Panc1 (cell line): ENCODE measurements at regions not wholly inside any gene's neighbourhood (a gene's known extent, or its start where the extent isn't known, plus 50 kb on each side); places are given as distances from the start of the nearest gene placed in this dataset.

Source experiments
- ATAC-seq: fragments of 200-7000 bp; cut with Tn5 transposase; 2 replicates; pipeline ENCODE4 v1.9.1; 2020; ENCODE audit warnings: mild to moderate bottlenecking, moderate library complexity
- BruUV-seq: library from RNA; stranded (reverse); fragments of 400-500 nt; replicated peaks from 2 replicates; lab custom pipeline; 2021; lab: Mats Ljungman, UMichigan
- CTCF ChIA-PET: fragments of 300-600 bp; sonication (Branson Sonifier 250); formaldehyde crosslinking; loops from one replicate; lab custom pipeline; 2022; ENCODE audit warnings: antibody characterized with exemption; lab: Charles Lee
- POLR2A ChIA-PET: fragments of 300-600 bp; sonication (Branson Sonifier 250); formaldehyde crosslinking; loops from one replicate; lab custom pipeline; 2022; ENCODE audit warnings: antibody characterized with exemption; lab: Charles Lee
- DNase-seq: peaks from one replicate; pipeline ENCODE4 v3.0.0-alpha.2; 2010; ENCODE audit warnings: low read depth, low spot score
- H3K27ac ChIP-seq: 2 replicates; pipeline ENCODE4 v1.5.1; 2011; ENCODE audit warnings: mild to moderate bottlenecking, low read length, inconsistent platforms
- H3K27me3 ChIP-seq: fragments of 200-500 bp; sonication (Bioruptor generic); 2 replicates; pipeline ENCODE4 v1.6.0; 2014; ENCODE audit warnings: low read length, inconsistent platforms; ENCODE audit not compliant: control insufficient read depth, insufficient read depth
- H3K36me3 ChIP-seq: fragments of 200-500 bp; sonication (Bioruptor generic); 2 replicates; pipeline ENCODE4 v1.5.1; 2014; ENCODE audit warnings: inconsistent platforms, mild to moderate bottlenecking, low read length, moderate library complexity; ENCODE audit not compliant: control insufficient read depth, insufficient read depth
- H3K4me1 ChIP-seq: 2 replicates; pipeline ENCODE4 v1.5.1; 2011; ENCODE audit warnings: inconsistent platforms, mild to moderate bottlenecking, low read length, moderate library complexity; ENCODE audit not compliant: control insufficient read depth, insufficient read depth
- H3K4me3 ChIP-seq, 2 experiments: 2 replicates each; pipeline ENCODE4 v1.5.1; 2011 to 2012; ENCODE audit warnings: low read depth in 2 of 2, low read length in 2 of 2, mild to moderate bottlenecking in 2 of 2, inconsistent platforms in 1 of 2, moderate library complexity in 1 of 2
- H3K9me3 ChIP-seq: fragments of 200-500 bp; sonication (Bioruptor generic); 2 replicates; pipeline ENCODE4 v1.5.1; 2014; ENCODE audit warnings: low read depth, mild to moderate bottlenecking, inconsistent platforms, low read length, moderate library complexity; ENCODE audit not compliant: control insufficient read depth, insufficient read depth
- CTCF ChIP-seq: fragments of 450-650 bp; IDR thresholded peaks from 2 replicates; pipeline ENCODE4 v1.5.1; 2017; ENCODE audit warnings: mild to moderate bottlenecking
- POLR2AphosphoS5 ChIP-seq: IDR thresholded peaks from 2 replicates; pipeline ENCODE4 v1.6.1; 2012; ENCODE audit warnings: mild to moderate bottlenecking, low read depth, low read length, moderate library complexity
- REST ChIP-seq, 2 experiments: IDR thresholded peaks; 2 replicates each; pipeline ENCODE4 v1.6.1; 2011 to 2012; ENCODE audit warnings: low read depth in 2 of 2, control low read depth in 1 of 2, low read length in 1 of 2, mild to moderate bottlenecking in 1 of 2, moderate library complexity in 1 of 2; ENCODE audit not compliant: insufficient read depth in 1 of 2
- SIN3A ChIP-seq: IDR thresholded peaks from 2 replicates; pipeline ENCODE4 v1.6.1; 2012; ENCODE audit warnings: low read depth, mild to moderate bottlenecking, low read length, moderate library complexity, borderline replicate concordance; ENCODE audit not compliant: insufficient read depth
- TCF7L2 ChIP-seq: IDR thresholded peaks from 2 replicates; pipeline ENCODE4 v1.6.1; 2011; ENCODE audit warnings: mild to moderate bottlenecking, low read depth, low read length, inconsistent platforms
- in situ Hi-C: cut with HindIII; loops from 2 replicates; pipeline ENCODE4 v1.10.0; 2016; ENCODE audit warnings: low sequenced_read_pairs, low pct_unique_long_range_greater_than_20kb
- intact Hi-C: fragments of 100-400 bp; cut with micrococcal nuclease; formaldehyde crosslinking; loops from one replicate; pipeline ENCODE4 v1.10.0; 2022; ENCODE audit not compliant: unreplicated experiment

GRCh38 chr13:79740991-79741390, 260.0 kb downstream of the NDFIP2 start:
- no peaks in the 10 kb centered on the region for H3K36me3 ChIP-seq
- no peak for DNase-seq
- intact Hi-C loops (no loop called here), in situ Hi-C loops (no loop called here)
- TF ChIP-seq REST (IDR thresholded peaks at IDR 0.05; ENCODE audit: insufficient read depth in 1 of 2, low read depth in 2 of 2, low read length in 1 of 2), result no peak
- no peak for TF ChIP-seq SIN3A
- TF ChIP-seq TCF7L2, result peak; percentile 77
- no peak for TF ChIP-seq CTCF
- TF ChIP-seq POLR2AphosphoS5, result no peak
- no peak for ATAC-seq
- H3K4me3 ChIP-seq, result no peak overlapping the region
- H3K27me3 ChIP-seq, result no peaks in the 10 kb centered on the region
- POLR2A ChIA-PET, result no interaction called here
- no TSS peak for BruUV-seq
- H3K9me3 ChIP-seq, result no peaks in the 10 kb centered on the region
- H3K4me1 ChIP-seq, result no peaks in the 10 kb centered on the region; the same call in 1 of the 2 replicates
- CTCF ChIA-PET, result no interaction called here
- H3K27ac ChIP-seq, result no peak overlapping the region

GRCh38 chr13:79736356-79736755, 255.4 kb downstream of the NDFIP2 start:
- POLR2A ChIA-PET, result no interaction called here
- intact Hi-C loops, result no loop called here
- Histone ChIP-seq H3K27me3 (no peaks in the 10 kb centered on the region), H3K4me1 (no peaks in the 10 kb centered on the region; the same call in 1 of the 2 replicates), H3K9me3 (no peaks in the 10 kb centered on the region), H3K4me3 (no peak overlapping the region), H3K36me3 (no peaks in the 10 kb centered on the region), H3K27ac (no peak overlapping the region)
- in situ Hi-C loops, result no loop called here
- DNase-seq (no peak), ATAC-seq (no peak)
- TF ChIP-seq REST (IDR thresholded peaks at IDR 0.05; ENCODE audit: insufficient read depth in 1 of 2, low read depth in 2 of 2, low read length in 1 of 2) (no peak), POLR2AphosphoS5 (no peak), TCF7L2 (no peak), SIN3A (no peak), CTCF (no peak)
- CTCF ChIA-PET, result no interaction called here
- no TSS peak for BruUV-seq
